ENCODE measurements at regions not wholly inside any gene's neighbourhood (a gene's known extent, or its start where the extent isn't known, plus 50 kb on each side); places are given as distances from the start of the nearest gene placed in this dataset.

- Histone ChIP-seq H3K36me3 (no peaks in the 10 kb centered on the region), H3K27me3 (no peaks in the 10 kb centered on the region), H3K27ac (no peak overlapping the region), H3K9me3 (no peaks in the 10 kb centered on the region), H3K4me3 (no peak overlapping the region), H3K4me1 (peaks cover 0 to 7% (median 0%) of the 10 kb centered on the region in 3 donors)
- intact Hi-C loops (cut with DNase I) = no loop called here
- no peak for DNase-seq
- 62 to 72% methylated on average over 2 of the region's 2 CpGs for WGBS, 2 donors
- no peak for TF ChIP-seq CTCF (IDR thresholded peaks at IDR 0.05)
- no peak for FAIRE-seq
- ATAC-seq = no peak
Observed at GRCh38 chr17:14733376-14733775, 432.5 kb downstream of the HS3ST3B1 start.

- 77 to 82% methylated on average over 2 of the region's 2 CpGs for WGBS, 2 donors
- TF ChIP-seq CTCF (IDR thresholded peaks at IDR 0.05) = no peak
- Histone ChIP-seq H3K36me3 (no peaks in the 10 kb centered on the region), H3K4me3 (no peak overlapping the region), H3K27ac (no peak overlapping the region), H3K27me3 (no peaks in the 10 kb centered on the region), H3K4me1 (no peaks in the 10 kb centered on the region), H3K9me3 (no peaks in the 10 kb centered on the region)
- FAIRE-seq = no peak
- intact Hi-C loops (cut with DNase I) = no loop called here
- no peak for DNase-seq
- no peak for ATAC-seq
Observed at GRCh38 chr17:14732211-14732610, 431.3 kb downstream of the HS3ST3B1 start.

GRCh38 chr17:14731591-14731990, 430.7 kb downstream of the HS3ST3B1 start:
- intact Hi-C loops (cut with DNase I) = no loop called here
- Histone ChIP-seq H3K36me3 (no peaks in the 10 kb centered on the region), H3K27me3 (no peaks in the 10 kb centered on the region), H3K4me3 (no peak overlapping the region), H3K27ac (no peak overlapping the region), H3K9me3 (no peaks in the 10 kb centered on the region), H3K4me1 (no peaks in the 10 kb centered on the region)
- ATAC-seq = no peak
- DNase-seq = no peak
- TF ChIP-seq CTCF (IDR thresholded peaks at IDR 0.05) = no peak
- 61 to 66% methylated on average over 4 of the region's 4 CpGs for WGBS, 2 donors
- no peak for FAIRE-seq

GRCh38 chr17:14730821-14731220, 429.9 kb downstream of the HS3ST3B1 start:
- no peaks in the 10 kb centered on the region for H3K4me1 ChIP-seq
- intact Hi-C loops (cut with DNase I) = no loop called here
- H3K4me3 ChIP-seq = no peak overlapping the region
- no peak for DNase-seq
- no peaks in the 10 kb centered on the region for H3K9me3 ChIP-seq
- no peak for FAIRE-seq
- TF ChIP-seq CTCF (IDR thresholded peaks at IDR 0.05) = no peak
- no peak overlapping the region for H3K27ac ChIP-seq
- no peak for ATAC-seq
- no peaks in the 10 kb centered on the region for H3K36me3 ChIP-seq
- H3K27me3 ChIP-seq = no peaks in the 10 kb centered on the region
- whole genome bisulfite sequencing, 2 donors = 75 to 81% methylated on average over 2 of the region's 2 CpGs

- Histone ChIP-seq H3K9me3 (no peaks in the 10 kb centered on the region), H3K4me3 (no peak overlapping the region), H3K4me1 (no peaks in the 10 kb centered on the region), H3K36me3 (no peaks in the 10 kb centered on the region), H3K27me3 (no peaks in the 10 kb centered on the region), H3K27ac (no peak overlapping the region)
- TF ChIP-seq CTCF (IDR thresholded peaks at IDR 0.05) = no peak
- intact Hi-C loops (cut with DNase I) = no loop called here
- DNase-seq = no peak
- WGBS, 2 donors = 42 to 54% methylated on average over 4 of the region's 4 CpGs
- no peak for ATAC-seq
- no peak for FAIRE-seq
Observed at GRCh38 chr17:14725729-14726128, 424.8 kb downstream of the HS3ST3B1 start.
